OCI-LY7 (cell line): ENCODE measurements at regions not wholly inside any gene's neighbourhood (a gene's known extent, or its start where the extent isn't known, plus 50 kb on each side); places are given as distances from the start of the nearest gene placed in this dataset.

ENCODE experiments used
- BruUV-seq: library from RNA; stranded (reverse); fragments of 400-500 nt; replicated peaks from 2 replicates; lab custom pipeline; 2021; lab: Mats Ljungman, UMichigan
- CTCF ChIA-PET: fragments of 300-600 bp; sonication (Branson Sonifier 250); formaldehyde crosslinking; loops from one replicate; lab custom pipeline; 2022; ENCODE audit warnings: antibody characterized with exemption; ENCODE audit not compliant: unreplicated experiment; lab: Charles Lee
- POLR2A ChIA-PET: fragments of 300-600 bp; sonication (Branson Sonifier 250); formaldehyde crosslinking; loops from one replicate; lab custom pipeline; 2022; ENCODE audit warnings: antibody characterized with exemption; lab: Charles Lee
- DNase-seq: peaks from one replicate; pipeline ENCODE4 v3.0.0-alpha.2; 2015; ENCODE audit warnings: low spot score
- H2AFZ ChIP-seq: fragments of 200-600 bp; sonication (generic), shearing (Covaris generic); 2 replicates; pipeline ENCODE4 v1.6.1; 2014; ENCODE audit warnings: mild to moderate bottlenecking, antibody characterized with exemption, low read length, moderate library complexity
- H3K27ac ChIP-seq: fragments of 200-600 bp; sonication (generic); 2 replicates; pipeline ENCODE4 v1.5.1; 2014; ENCODE audit warnings: mixed run types, low read depth, mild to moderate bottlenecking, moderate library complexity, low read length, inconsistent platforms; ENCODE audit not compliant: poor library complexity, severe bottlenecking
- H3K36me3 ChIP-seq: fragments of 200-600 bp; sonication (generic); 2 replicates; pipeline ENCODE4 v1.6.1; 2014; ENCODE audit warnings: mild to moderate bottlenecking, antibody characterized with exemption, low read length, moderate library complexity, mixed read lengths; ENCODE audit not compliant: insufficient read depth
- H3K4me1 ChIP-seq: fragments of 200-600 bp; sonication (generic); 2 replicates; pipeline ENCODE4 v1.5.1; 2014; ENCODE audit warnings: mild to moderate bottlenecking, low read length; ENCODE audit not compliant: insufficient read depth, poor library complexity, severe bottlenecking
- H3K4me2 ChIP-seq: fragments of 200-600 bp; sonication (generic); 2 replicates; pipeline ENCODE4 v1.6.1; 2014; ENCODE audit warnings: mild to moderate bottlenecking, low read length
- H3K4me3 ChIP-seq: fragments of 200-600 bp; sonication (generic); 2 replicates; pipeline ENCODE4 v1.5.1; 2014; ENCODE audit warnings: mild to moderate bottlenecking, low read depth, low read length; ENCODE audit not compliant: poor library complexity, severe bottlenecking
- H3K79me2 ChIP-seq: fragments of 200-600 bp; sonication (generic); 2 replicates; pipeline ENCODE4 v1.6.1; 2016; ENCODE audit warnings: low read depth, mild to moderate bottlenecking, low read length, moderate library complexity, mixed read lengths; ENCODE audit not compliant: insufficient read depth
- H3K9me2 ChIP-seq: fragments of 200-600 bp; sonication (generic); 2 replicates; pipeline ENCODE4 v1.6.1; 2016; ENCODE audit warnings: mild to moderate bottlenecking, low read length, mixed read lengths; ENCODE audit not compliant: insufficient read depth
- H3K9me3 ChIP-seq: fragments of 200-600 bp; sonication (generic); 2 replicates; pipeline ENCODE4 v1.6.1; 2014; ENCODE audit warnings: mild to moderate bottlenecking, mixed run types, low read length, mixed read lengths
- H4K20me1 ChIP-seq: fragments of 200-600 bp; sonication (generic); 2 replicates; pipeline ENCODE4 v1.6.1; 2014; ENCODE audit warnings: mild to moderate bottlenecking, antibody characterized with exemption, low read length, moderate library complexity, mixed read lengths; ENCODE audit not compliant: insufficient read depth
- EZH2phosphoT487 ChIP-seq: fragments of 200-600 bp; sonication (generic); IDR thresholded peaks from 2 replicates; pipeline ENCODE4 v1.6.1; 2018; ENCODE audit warnings: low read depth, borderline replicate concordance, mild to moderate bottlenecking, mixed run types, antibody characterized with exemption, low read length, moderate library complexity, mixed read lengths
- intact Hi-C: fragments of 100-400 bp; cut with micrococcal nuclease; formaldehyde crosslinking; loops from one replicate; pipeline ENCODE4 v1.10.0; 2022; ENCODE audit not compliant: unreplicated experiment
- TF ChIP-seq, protein P1 (sequence below): fragments of 200-600 bp; sonication (generic); conservative IDR thresholded peaks from 2 replicates; pipeline ENCODE4 v1.5.1; 2014; ENCODE audit warnings: mild to moderate bottlenecking, antibody characterized with exemption, low read length, moderate library complexity, mixed read lengths

- no peak overlapping the region for H3K4me2 ChIP-seq
- H3K9me2 ChIP-seq: no peaks in the 10 kb centered on the region
- no peaks in the 10 kb centered on the region for H3K36me3 ChIP-seq
- H3K27ac ChIP-seq: no peak overlapping the region
- no peak for DNase-seq
- intact Hi-C loops: no loop called here
- no peaks in the 10 kb centered on the region for H3K9me3 ChIP-seq
- no peaks in the 10 kb centered on the region for H3K79me2 ChIP-seq
- no peaks in the 10 kb centered on the region for H3K4me1 ChIP-seq
- CTCF ChIA-PET: interaction anchor here (0.6 kb wide), 1 partner anchor 104 kb away, joined by 4 read pairs; no protein-coding TSS in a partner anchor
- POLR2A ChIA-PET: interaction anchor here (0.5 kb wide), 1 partner anchor 217 kb away, joined by 3 read pairs; no protein-coding TSS in a partner anchor
- TF ChIP-seq, protein P1, sequence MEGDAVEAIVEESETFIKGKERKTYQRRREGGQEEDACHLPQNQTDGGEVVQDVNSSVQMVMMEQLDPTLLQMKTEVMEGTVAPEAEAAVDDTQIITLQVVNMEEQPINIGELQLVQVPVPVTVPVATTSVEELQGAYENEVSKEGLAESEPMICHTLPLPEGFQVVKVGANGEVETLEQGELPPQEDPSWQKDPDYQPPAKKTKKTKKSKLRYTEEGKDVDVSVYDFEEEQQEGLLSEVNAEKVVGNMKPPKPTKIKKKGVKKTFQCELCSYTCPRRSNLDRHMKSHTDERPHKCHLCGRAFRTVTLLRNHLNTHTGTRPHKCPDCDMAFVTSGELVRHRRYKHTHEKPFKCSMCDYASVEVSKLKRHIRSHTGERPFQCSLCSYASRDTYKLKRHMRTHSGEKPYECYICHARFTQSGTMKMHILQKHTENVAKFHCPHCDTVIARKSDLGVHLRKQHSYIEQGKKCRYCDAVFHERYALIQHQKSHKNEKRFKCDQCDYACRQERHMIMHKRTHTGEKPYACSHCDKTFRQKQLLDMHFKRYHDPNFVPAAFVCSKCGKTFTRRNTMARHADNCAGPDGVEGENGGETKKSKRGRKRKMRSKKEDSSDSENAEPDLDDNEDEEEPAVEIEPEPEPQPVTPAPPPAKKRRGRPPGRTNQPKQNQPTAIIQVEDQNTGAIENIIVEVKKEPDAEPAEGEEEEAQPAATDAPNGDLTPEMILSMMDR: no peak
- TF ChIP-seq EZH2phosphoT487: no peak
- BruUV-seq: no TSS peak
- no peak overlapping the region for H3K4me3 ChIP-seq
- no peaks in the 10 kb centered on the region for H4K20me1 ChIP-seq
- no peak overlapping the region for H2AFZ ChIP-seq
Measured at GRCh38 chr2:120528693-120529076, 182.7 kb downstream of the INHBB start.

- Histone ChIP-seq H4K20me1 (no peaks in the 10 kb centered on the region), H3K9me2 (no peaks in the 10 kb centered on the region), H3K4me2 (no peak overlapping the region), H3K4me3 (no peak overlapping the region), H3K4me1 (no peaks in the 10 kb centered on the region), H3K36me3 (no peaks in the 10 kb centered on the region), H3K27ac (no peak overlapping the region), H2AFZ (no peak overlapping the region), H3K79me2 (no peaks in the 10 kb centered on the region), H3K9me3 (no peaks in the 10 kb centered on the region)
- no peak for TF ChIP-seq EZH2phosphoT487
- TF ChIP-seq, protein P1: no peak
- ChIA-PET CTCF (no interaction called here), POLR2A (no interaction called here)
- intact Hi-C loops: no loop called here
- BruUV-seq: no TSS peak
- no peak for DNase-seq
Measured at GRCh38 chr2:120530781-120531180, 184.8 kb downstream of the INHBB start.

DNA sequence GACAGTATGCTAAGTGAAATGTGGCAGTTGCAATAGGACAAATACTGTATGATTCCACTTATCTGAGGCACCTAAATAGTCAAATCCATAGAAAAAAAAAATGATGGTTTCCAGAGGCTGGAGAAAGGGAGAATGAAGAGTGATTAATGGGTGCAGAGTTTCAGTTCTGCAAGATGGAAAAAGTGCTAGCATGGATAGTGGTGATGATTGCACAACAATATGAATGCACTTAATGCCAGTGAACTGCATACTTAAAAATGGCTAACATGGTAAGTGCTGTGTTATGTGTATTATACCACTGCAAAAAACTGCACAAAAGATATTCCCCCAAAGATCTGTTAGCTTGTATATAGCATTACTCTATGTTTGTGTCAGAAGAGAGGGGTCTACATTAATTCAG, 185.4 kb downstream of the INHBB start:
- H3K79me2 ChIP-seq: no peaks in the 10 kb centered on the region
- no peak overlapping the region for H3K27ac ChIP-seq
- no peaks in the 10 kb centered on the region for H3K9me2 ChIP-seq
- no peaks in the 10 kb centered on the region for H3K4me1 ChIP-seq
- BruUV-seq: no TSS peak
- ChIA-PET POLR2A (no interaction called here), CTCF (no interaction called here)
- DNase-seq: no peak
- no peaks in the 10 kb centered on the region for H3K9me3 ChIP-seq
- no peak overlapping the region for H3K4me2 ChIP-seq
- no peak overlapping the region for H3K4me3 ChIP-seq
- H3K36me3 ChIP-seq: no peaks in the 10 kb centered on the region
- no peaks in the 10 kb centered on the region for H4K20me1 ChIP-seq
- no peak overlapping the region for H2AFZ ChIP-seq
- intact Hi-C loops: no loop called here
- TF ChIP-seq EZH2phosphoT487: no peak
- TF ChIP-seq, protein P1: no peak
